ENCODE measurements at regions not wholly inside any gene's neighbourhood (a gene's known extent, or its start where the extent isn't known, plus 50 kb on each side); places are given as distances from the start of the nearest gene placed in this dataset.

GRCh38 chr3:36302158-36302509 is 78.2 kb upstream of the STAC start:
- FAIRE-seq = no peak

More at GRCh38 chr3:36302158-36302509, 78.2 kb upstream of the STAC start:
- Histone ChIP-seq H3K36me3 (ENCODE audit: control insufficient read depth in 2 of 2, extremely low read depth in 1 of 2, insufficient read depth in 2 of 2, low read length in 2 of 2) (no peaks in the 10 kb centered on the region), H2AFZ (ENCODE audit: low read depth, low read length) (no peak overlapping the region), H3K27me3 (ENCODE audit: control insufficient read depth in 2 of 2, insufficient read depth in 2 of 2, low read length in 2 of 2) (no peaks in the 10 kb centered on the region), H3K79me2 (ENCODE audit: control insufficient read depth, insufficient read depth, low read length) (no peaks in the 10 kb centered on the region), H3K4me3 (replicated peaks in 1 of 3; ENCODE audit: insufficient read depth in 1 of 3, low read depth in 1 of 3, low read length in 3 of 3) (no peak overlapping the region), H3K9me3 (replicated peaks; ENCODE audit: control insufficient read depth, insufficient read depth, low read length) (no peaks in the 10 kb centered on the region), H3K4me1 (ENCODE audit: control insufficient read depth, extremely low read depth, insufficient read depth, low read length) (no peaks in the 10 kb centered on the region), H3K27ac (ENCODE audit: insufficient read depth, low read depth, low read length) (no peak overlapping the region), H4K20me1 (replicated peaks; ENCODE audit: control insufficient read depth, extremely low read depth, insufficient read depth, low read length) (no peaks in the 10 kb centered on the region), H3K9me1 (replicated peaks; ENCODE audit: control insufficient read depth, extremely low read depth, insufficient read depth, low read length) (no peaks in the 10 kb centered on the region), H3K4me2 (ENCODE audit: insufficient read depth, low read length) (no peak overlapping the region), H3K9ac (replicated peaks; ENCODE audit: extremely low read depth, insufficient read depth, low read length) (no peak overlapping the region)
- CTCF ChIA-PET = no interaction called here
- BruUV-seq (replicated peaks) = no TSS peak
- POLR2A ChIA-PET = no interaction called here
- dilution Hi-C loops (cut with MboI; ENCODE audit: extremely low pct_ligation_motif_present, low sequenced_read_pairs) = no loop called here
- intact Hi-C loops (cut with micrococcal nuclease) = no loop called here
- TF ChIP-seq EZH2 (IDR thresholded peaks at IDR 0.05; ENCODE audit: borderline replicate concordance, low read depth, low read length, severe bottlenecking) (no peak), JUN (IDR thresholded peaks at IDR 0.05; ENCODE audit: borderline replicate concordance, insufficient read depth, insufficient read length, low read depth) (no peak), POLR2A (IDR thresholded peaks at IDR 0.05; ENCODE audit: low read depth, low read length) (no peak), FOS (IDR thresholded peaks at IDR 0.05; ENCODE audit: borderline replicate concordance, insufficient read depth, low read length) (no peak), MYC (IDR thresholded peaks at IDR 0.05; ENCODE audit: low read depth, low read length) (no peak), POLR2AphosphoS5 (IDR thresholded peaks at IDR 0.05; ENCODE audit: insufficient read depth, low read depth, low read length) (no peak), GATA2 (IDR thresholded peaks at IDR 0.05; ENCODE audit: insufficient read depth, insufficient read length, low read depth, low read length) (no peak)
- TF ChIP-seq, protein P1, sequence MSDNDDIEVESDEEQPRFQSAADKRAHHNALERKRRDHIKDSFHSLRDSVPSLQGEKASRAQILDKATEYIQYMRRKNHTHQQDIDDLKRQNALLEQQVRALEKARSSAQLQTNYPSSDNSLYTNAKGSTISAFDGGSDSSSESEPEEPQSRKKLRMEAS (IDR thresholded peaks at IDR 0.05; ENCODE audit: insufficient read depth, insufficient read length) = no peak
- TF ChIP-seq, protein P2, sequence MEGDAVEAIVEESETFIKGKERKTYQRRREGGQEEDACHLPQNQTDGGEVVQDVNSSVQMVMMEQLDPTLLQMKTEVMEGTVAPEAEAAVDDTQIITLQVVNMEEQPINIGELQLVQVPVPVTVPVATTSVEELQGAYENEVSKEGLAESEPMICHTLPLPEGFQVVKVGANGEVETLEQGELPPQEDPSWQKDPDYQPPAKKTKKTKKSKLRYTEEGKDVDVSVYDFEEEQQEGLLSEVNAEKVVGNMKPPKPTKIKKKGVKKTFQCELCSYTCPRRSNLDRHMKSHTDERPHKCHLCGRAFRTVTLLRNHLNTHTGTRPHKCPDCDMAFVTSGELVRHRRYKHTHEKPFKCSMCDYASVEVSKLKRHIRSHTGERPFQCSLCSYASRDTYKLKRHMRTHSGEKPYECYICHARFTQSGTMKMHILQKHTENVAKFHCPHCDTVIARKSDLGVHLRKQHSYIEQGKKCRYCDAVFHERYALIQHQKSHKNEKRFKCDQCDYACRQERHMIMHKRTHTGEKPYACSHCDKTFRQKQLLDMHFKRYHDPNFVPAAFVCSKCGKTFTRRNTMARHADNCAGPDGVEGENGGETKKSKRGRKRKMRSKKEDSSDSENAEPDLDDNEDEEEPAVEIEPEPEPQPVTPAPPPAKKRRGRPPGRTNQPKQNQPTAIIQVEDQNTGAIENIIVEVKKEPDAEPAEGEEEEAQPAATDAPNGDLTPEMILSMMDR (IDR thresholded peaks at IDR 0.05; ENCODE audit: extremely low read depth in 1 of 2, insufficient read depth in 1 of 2, low read depth in 1 of 2, low read length in 2 of 2) = no peak
- no peak for DNase-seq (ENCODE audit: low read depth, low spot score)
